Ovary (tissue), 3 donors: ENCODE measurements at regions not wholly inside any gene's neighbourhood (a gene's known extent, or its start where the extent isn't known, plus 50 kb on each side); places are given as distances from the start of the nearest gene placed in this dataset.
"Not testable (repeated sequence)": the region's sequence is repeated elsewhere in the genome, so short reads cannot be mapped to it uniquely, and the experiment has no call there.

ENCODE experiments used
- EP300 ChIP-seq: sonication (generic); formaldehyde crosslinking; IDR thresholded peaks from one replicate; pipeline ENCODE4 v1.6.1; 2017; ENCODE audit warnings: antibody characterized with exemption
- TF ChIP-seq, protein P1 (sequence below), 3 donors: fragments of 450-650 bp in 2 of 3; fragments of 200-600 bp in 1 of 3; IDR thresholded peaks; one replicate each; pipeline versions ENCODE4 v1.5.1 to v1.8.0; 2016 to 2022; ENCODE audit warnings: antibody characterized with exemption in 3 of 3, mild to moderate bottlenecking in 1 of 3
- donor health status: DM: no; HTN: no; CAD: no.

DNA sequence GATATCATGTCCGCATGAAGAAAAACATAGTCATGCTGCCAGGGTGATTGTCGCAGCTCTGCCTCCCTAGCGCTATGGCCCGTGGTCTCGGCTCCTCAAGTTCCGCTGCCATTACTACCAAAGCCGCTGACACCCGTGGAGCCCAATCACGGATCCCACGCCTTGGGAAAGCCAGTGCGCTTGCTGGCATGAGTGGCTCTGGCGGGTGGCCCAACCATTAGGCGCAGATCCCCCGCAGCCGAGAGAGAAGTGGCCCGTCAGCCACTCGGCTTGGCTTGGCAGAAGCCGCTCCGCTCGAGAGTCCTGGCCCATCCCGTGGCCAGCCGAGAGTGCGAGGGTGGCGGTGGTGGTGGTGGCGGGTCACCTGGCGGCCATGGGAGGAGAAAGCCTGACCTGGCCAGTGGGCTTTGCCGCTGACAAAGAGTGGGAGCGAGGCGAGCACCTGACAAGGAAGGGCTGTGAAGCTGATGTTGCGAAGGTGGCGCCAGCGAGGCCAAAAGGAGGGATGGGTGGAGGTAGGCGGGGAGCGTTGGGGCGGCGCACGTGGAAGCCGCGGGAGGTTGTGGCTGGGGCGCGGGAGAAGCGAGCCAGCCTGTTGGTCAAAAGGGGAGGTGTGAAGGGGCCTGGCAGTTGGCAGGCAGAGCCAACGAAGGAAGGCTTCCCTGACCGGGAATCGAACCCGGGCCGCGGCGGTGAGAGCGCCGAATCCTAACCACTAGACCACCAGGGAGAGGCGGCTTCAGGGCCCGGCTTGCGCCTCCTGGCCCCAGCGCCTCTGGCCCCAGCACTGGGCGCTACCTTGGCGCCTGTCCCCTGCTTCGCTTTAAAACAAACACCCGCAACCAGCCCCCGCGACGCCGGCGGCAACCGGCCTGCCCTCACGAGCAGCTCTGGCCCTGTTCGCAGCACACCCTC lies 51.0 kb upstream of the FCGR2A start:
- TF ChIP-seq EP300, result not testable (repeated sequence)
- TF ChIP-seq, protein P1, sequence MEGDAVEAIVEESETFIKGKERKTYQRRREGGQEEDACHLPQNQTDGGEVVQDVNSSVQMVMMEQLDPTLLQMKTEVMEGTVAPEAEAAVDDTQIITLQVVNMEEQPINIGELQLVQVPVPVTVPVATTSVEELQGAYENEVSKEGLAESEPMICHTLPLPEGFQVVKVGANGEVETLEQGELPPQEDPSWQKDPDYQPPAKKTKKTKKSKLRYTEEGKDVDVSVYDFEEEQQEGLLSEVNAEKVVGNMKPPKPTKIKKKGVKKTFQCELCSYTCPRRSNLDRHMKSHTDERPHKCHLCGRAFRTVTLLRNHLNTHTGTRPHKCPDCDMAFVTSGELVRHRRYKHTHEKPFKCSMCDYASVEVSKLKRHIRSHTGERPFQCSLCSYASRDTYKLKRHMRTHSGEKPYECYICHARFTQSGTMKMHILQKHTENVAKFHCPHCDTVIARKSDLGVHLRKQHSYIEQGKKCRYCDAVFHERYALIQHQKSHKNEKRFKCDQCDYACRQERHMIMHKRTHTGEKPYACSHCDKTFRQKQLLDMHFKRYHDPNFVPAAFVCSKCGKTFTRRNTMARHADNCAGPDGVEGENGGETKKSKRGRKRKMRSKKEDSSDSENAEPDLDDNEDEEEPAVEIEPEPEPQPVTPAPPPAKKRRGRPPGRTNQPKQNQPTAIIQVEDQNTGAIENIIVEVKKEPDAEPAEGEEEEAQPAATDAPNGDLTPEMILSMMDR (IDR thresholded peaks at IDR 0.05), result not testable (repeated sequence)
